ENCODE measurements at regions not wholly inside any gene's neighbourhood (a gene's known extent, or its start where the extent isn't known, plus 50 kb on each side); places are given as distances from the start of the nearest gene placed in this dataset.

GRCh38 chr22:48306284-48306683 is 1521.4 kb downstream of the BRD1 start:
- TF ChIP-seq, protein P1, sequence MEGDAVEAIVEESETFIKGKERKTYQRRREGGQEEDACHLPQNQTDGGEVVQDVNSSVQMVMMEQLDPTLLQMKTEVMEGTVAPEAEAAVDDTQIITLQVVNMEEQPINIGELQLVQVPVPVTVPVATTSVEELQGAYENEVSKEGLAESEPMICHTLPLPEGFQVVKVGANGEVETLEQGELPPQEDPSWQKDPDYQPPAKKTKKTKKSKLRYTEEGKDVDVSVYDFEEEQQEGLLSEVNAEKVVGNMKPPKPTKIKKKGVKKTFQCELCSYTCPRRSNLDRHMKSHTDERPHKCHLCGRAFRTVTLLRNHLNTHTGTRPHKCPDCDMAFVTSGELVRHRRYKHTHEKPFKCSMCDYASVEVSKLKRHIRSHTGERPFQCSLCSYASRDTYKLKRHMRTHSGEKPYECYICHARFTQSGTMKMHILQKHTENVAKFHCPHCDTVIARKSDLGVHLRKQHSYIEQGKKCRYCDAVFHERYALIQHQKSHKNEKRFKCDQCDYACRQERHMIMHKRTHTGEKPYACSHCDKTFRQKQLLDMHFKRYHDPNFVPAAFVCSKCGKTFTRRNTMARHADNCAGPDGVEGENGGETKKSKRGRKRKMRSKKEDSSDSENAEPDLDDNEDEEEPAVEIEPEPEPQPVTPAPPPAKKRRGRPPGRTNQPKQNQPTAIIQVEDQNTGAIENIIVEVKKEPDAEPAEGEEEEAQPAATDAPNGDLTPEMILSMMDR (IDR thresholded peaks at IDR 0.05): no peak
- TF ChIP-seq POLR2AphosphoS5 (IDR thresholded peaks at IDR 0.05) (no peak), POLR2A (IDR thresholded peaks at IDR 0.05) (no peak)
